Smooth muscle cell (in vitro differentiated cells): ENCODE measurements at regions not wholly inside any gene's neighbourhood (a gene's known extent, or its start where the extent isn't known, plus 50 kb on each side); places are given as distances from the start of the nearest gene placed in this dataset.

Experiments used
- DNase-seq: peaks from one replicate; lab custom pipeline; 2025; ENCODE audit not compliant: unreplicated experiment; lab: John Stamatoyannopoulos, UW
- H2AFZ ChIP-seq: fragments of 200-600 bp; sonication (generic); 2 replicates; pipeline ENCODE4 v1.6.0; 2016; ENCODE audit warnings: antibody characterized with exemption, low read depth, mild to moderate bottlenecking
- H3F3A ChIP-seq: fragments of 200-600 bp; sonication (generic); 2 replicates; pipeline ENCODE4 v1.6.0; 2017; ENCODE audit warnings: antibody characterized with exemption, low read depth
- H3K27ac ChIP-seq: fragments of 200-600 bp; sonication (generic); 2 replicates; pipeline ENCODE4 v1.5.1; 2016; ENCODE audit warnings: low read depth, mild to moderate bottlenecking
- H3K27me3 ChIP-seq: fragments of 200-600 bp; sonication (generic); 2 replicates; pipeline ENCODE4 v1.6.1; 2016; ENCODE audit warnings: low read depth, mild to moderate bottlenecking
- H3K36me3 ChIP-seq: fragments of 200-600 bp; sonication (generic); 2 replicates; pipeline ENCODE4 v1.5.1; 2016; ENCODE audit warnings: low read depth
- H3K4me1 ChIP-seq: fragments of 200-600 bp; sonication (generic); 2 replicates; pipeline ENCODE4 v1.5.1; 2016; ENCODE audit warnings: low read depth
- H3K4me2 ChIP-seq: fragments of 200-600 bp; sonication (generic); 2 replicates; pipeline ENCODE4 v1.6.0; 2016; ENCODE audit warnings: mild to moderate bottlenecking
- H3K4me3 ChIP-seq: fragments of 200-600 bp; sonication (generic); 2 replicates; pipeline ENCODE4 v1.5.1; 2016; ENCODE audit warnings: mild to moderate bottlenecking
- H3K79me2 ChIP-seq: fragments of 200-600 bp; sonication (generic); 2 replicates; pipeline ENCODE4 v1.6.0; 2016; ENCODE audit warnings: low read depth, mild to moderate bottlenecking
- H3K9ac ChIP-seq: fragments of 200-600 bp; sonication (generic); 2 replicates; pipeline ENCODE4 v1.6.0; 2016; ENCODE audit warnings: low read depth
- H3K9me3 ChIP-seq: fragments of 200-600 bp; sonication (generic); replicated peaks from 2 replicates; pipeline ENCODE4 v1.5.1; 2016; ENCODE audit warnings: low read depth
- H4K20me1 ChIP-seq: fragments of 200-600 bp; sonication (generic); 2 replicates; pipeline ENCODE4 v1.6.0; 2016; ENCODE audit warnings: low read depth
- WGBS: methylation state at CpG from one replicate; pipeline ENCODE4 v1.1.7; 2016; ENCODE audit warnings: low lambda C conversion rate; 5-methylcytosine and 5-hydroxymethylcytosine counted together
- TF ChIP-seq, protein P1 (sequence below): fragments of 200-600 bp; sonication (generic); IDR thresholded peaks from 2 replicates; pipeline ENCODE4 v1.5.1; 2017; ENCODE audit warnings: borderline replicate concordance, mild to moderate bottlenecking, antibody characterized with exemption; ENCODE audit not compliant: insufficient read depth, poor library complexity, severe bottlenecking

DNA sequence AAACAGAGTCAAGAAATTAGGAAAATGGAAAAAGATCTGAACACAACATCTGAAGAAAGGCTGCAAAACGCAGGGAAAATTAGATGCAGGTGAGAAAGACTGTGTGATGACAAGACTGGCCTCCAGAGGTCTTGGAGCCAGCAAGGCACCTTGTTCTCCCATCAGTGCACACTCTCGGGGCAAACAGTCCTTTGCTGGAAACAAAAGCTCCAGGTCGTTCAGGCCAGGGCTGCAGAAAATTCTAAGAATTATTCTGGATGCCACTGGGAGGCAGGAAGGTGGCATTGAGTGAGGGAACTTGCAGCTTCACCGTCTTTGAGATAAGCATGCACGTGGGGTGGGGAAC lies 219.9 kb upstream of the SSTR4 start:
- Histone ChIP-seq H3K36me3 (no peaks in the 10 kb centered on the region), H3K27ac (no peak overlapping the region), H3K27me3 (no peaks in the 10 kb centered on the region), H3K9ac (no peak overlapping the region), H4K20me1 (no peaks in the 10 kb centered on the region), H3K9me3 (no peaks in the 10 kb centered on the region), H3K4me3 (no peak overlapping the region), H2AFZ (no peak overlapping the region), H3K4me1 (peaks cover 22% of the 10 kb centered on the region), H3K4me2 (no peak overlapping the region), H3F3A (no peaks in the 10 kb centered on the region), H3K79me2 (no peaks in the 10 kb centered on the region)
- WGBS, result 77% methylated on average over 5 of the region's 5 CpGs
- TF ChIP-seq, protein P1, sequence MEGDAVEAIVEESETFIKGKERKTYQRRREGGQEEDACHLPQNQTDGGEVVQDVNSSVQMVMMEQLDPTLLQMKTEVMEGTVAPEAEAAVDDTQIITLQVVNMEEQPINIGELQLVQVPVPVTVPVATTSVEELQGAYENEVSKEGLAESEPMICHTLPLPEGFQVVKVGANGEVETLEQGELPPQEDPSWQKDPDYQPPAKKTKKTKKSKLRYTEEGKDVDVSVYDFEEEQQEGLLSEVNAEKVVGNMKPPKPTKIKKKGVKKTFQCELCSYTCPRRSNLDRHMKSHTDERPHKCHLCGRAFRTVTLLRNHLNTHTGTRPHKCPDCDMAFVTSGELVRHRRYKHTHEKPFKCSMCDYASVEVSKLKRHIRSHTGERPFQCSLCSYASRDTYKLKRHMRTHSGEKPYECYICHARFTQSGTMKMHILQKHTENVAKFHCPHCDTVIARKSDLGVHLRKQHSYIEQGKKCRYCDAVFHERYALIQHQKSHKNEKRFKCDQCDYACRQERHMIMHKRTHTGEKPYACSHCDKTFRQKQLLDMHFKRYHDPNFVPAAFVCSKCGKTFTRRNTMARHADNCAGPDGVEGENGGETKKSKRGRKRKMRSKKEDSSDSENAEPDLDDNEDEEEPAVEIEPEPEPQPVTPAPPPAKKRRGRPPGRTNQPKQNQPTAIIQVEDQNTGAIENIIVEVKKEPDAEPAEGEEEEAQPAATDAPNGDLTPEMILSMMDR, result no peak
- DNase-seq, result no peak

- H4K20me1 ChIP-seq, result no peaks in the 10 kb centered on the region
- H3K9me3 ChIP-seq, result no peaks in the 10 kb centered on the region
- peaks cover 21% of the 10 kb centered on the region for H3K4me1 ChIP-seq
- no peak overlapping the region for H3K4me3 ChIP-seq
- no peak overlapping the region for H2AFZ ChIP-seq
- H3K36me3 ChIP-seq, result no peaks in the 10 kb centered on the region
- H3K27me3 ChIP-seq, result no peaks in the 10 kb centered on the region
- H3K9ac ChIP-seq, result no peak overlapping the region
- H3K79me2 ChIP-seq, result no peaks in the 10 kb centered on the region
- no peak overlapping the region for H3K27ac ChIP-seq
- no peaks in the 10 kb centered on the region for H3F3A ChIP-seq
- WGBS, result 90% methylated on average over 9 of the region's 9 CpGs
- DNase-seq, result no peak
- H3K4me2 ChIP-seq, result no peak overlapping the region
- TF ChIP-seq, protein P1, result no peak
Observed at GRCh38 chr20:22815603-22816315, 219.4 kb upstream of the SSTR4 start.

GRCh38 chr20:22818636-22819035 lies 216.5 kb upstream of the SSTR4 start:
- TF ChIP-seq, protein P1, result no peak

GRCh38 chr20:22819112-22819511 lies 216.0 kb upstream of the SSTR4 start:
- Histone ChIP-seq H3F3A (no peaks in the 10 kb centered on the region), H3K9ac (no peak overlapping the region), H3K27me3 (no peaks in the 10 kb centered on the region), H3K36me3 (no peaks in the 10 kb centered on the region), H2AFZ (no peak overlapping the region), H3K27ac (no peak overlapping the region), H3K4me1 (peaks cover 12% of the 10 kb centered on the region), H4K20me1 (no peaks in the 10 kb centered on the region), H3K4me2 (no peak overlapping the region), H3K79me2 (no peaks in the 10 kb centered on the region), H3K4me3 (no peak overlapping the region), H3K9me3 (no peaks in the 10 kb centered on the region)
- 86% methylated on average over 4 of the region's 4 CpGs for WGBS
- TF ChIP-seq, protein P1, result no peak
- no peak for DNase-seq

More at GRCh38 chr20:22818636-22819035, 216.5 kb upstream of the SSTR4 start:
- H3K27me3 ChIP-seq, result no peaks in the 10 kb centered on the region
- DNase-seq, result no peak
- no peak overlapping the region for H3K9ac ChIP-seq
- no peak overlapping the region for H3K27ac ChIP-seq
- no peaks in the 10 kb centered on the region for H3K9me3 ChIP-seq
- H3K4me1 ChIP-seq, result peaks cover 12% of the 10 kb centered on the region
- H4K20me1 ChIP-seq, result no peaks in the 10 kb centered on the region
- no peak overlapping the region for H2AFZ ChIP-seq
- no peak overlapping the region for H3K4me2 ChIP-seq
- H3K36me3 ChIP-seq, result no peaks in the 10 kb centered on the region
- H3K79me2 ChIP-seq, result no peaks in the 10 kb centered on the region
- no peaks in the 10 kb centered on the region for H3F3A ChIP-seq
- 92% methylated on average over 4 of the region's 4 CpGs for WGBS
- H3K4me3 ChIP-seq, result no peak overlapping the region
